NCI-H1092 treated with DMSO at 0.1 percent for 48 hours (cell line): ENCODE measurements at regions not wholly inside any gene's neighbourhood (a gene's known extent, or its start where the extent isn't known, plus 50 kb on each side); places are given as distances from the start of the nearest gene placed in this dataset.
A peak's percentile ranks its signal among the peaks of the same experiment; 100 is the strongest.
"Not testable (repeated sequence)": the region's sequence is repeated elsewhere in the genome, so short reads cannot be mapped to it uniquely, and the experiment has no call there.

Experiments used
- DNase-seq: peaks from one replicate; lab custom pipeline; 2025; lab: John Stamatoyannopoulos, UW

DNA sequence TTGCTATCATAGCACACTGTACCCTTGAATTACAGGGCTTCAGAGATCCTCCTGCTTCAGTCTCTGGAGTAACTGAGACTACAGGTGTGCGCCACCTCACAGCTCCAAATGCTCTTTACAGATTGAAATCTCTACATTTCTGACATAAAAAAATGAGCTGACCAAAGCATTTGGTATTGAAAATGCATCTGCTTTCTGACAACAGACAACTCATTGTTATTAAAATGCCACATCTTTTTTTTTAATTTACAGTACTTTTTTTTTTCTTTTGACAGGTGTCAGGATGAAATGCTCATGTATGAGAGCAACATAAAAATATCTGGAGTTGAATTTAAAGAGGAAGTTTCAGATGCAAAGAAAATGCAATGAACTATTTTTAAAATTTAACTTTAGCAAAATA lies 764.5 kb downstream of the TRAM1L1 start:
- no peak for DNase-seq

- DNase-seq: no peak
These were observed 781.6 kb downstream of the TRAM1L1 start for GRCh38 chr4:116303736-116304188.

DNA sequence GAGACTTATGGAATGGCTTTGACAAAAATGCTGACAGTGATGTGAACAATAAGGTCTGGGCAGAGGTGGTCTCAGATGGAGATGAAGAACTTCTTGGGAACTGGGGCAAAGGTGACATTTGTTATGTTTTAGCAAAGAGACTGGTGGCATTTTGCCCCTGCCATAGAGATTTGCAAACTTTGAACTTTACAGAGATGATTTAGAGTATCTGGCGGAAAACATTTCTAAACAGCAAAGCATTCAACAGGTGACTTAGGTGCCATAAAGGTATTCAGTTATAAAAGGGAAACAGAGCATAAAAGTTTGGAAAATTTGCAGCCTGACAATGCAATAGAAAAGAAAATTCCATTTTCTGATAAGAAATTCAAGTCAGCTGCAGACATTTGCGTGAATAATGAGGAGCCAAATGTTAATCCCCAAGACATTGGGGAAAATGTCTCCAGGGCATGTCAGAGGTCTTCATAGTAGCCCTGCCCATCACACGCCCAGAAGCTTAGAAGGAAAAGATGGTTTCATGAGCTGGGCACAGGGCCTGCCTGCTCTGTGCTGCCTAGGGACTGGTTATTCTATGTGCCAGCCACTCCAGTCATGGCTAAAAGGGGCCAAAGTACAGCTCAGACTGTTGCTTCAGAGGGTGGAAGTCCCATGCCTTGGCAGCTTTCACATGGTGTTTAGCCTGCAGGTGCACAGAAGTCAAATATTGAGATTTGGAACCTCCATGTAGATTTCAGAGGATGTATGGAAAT lies 782.2 kb downstream of the TRAM1L1 start:
- no peak for DNase-seq

DNA sequence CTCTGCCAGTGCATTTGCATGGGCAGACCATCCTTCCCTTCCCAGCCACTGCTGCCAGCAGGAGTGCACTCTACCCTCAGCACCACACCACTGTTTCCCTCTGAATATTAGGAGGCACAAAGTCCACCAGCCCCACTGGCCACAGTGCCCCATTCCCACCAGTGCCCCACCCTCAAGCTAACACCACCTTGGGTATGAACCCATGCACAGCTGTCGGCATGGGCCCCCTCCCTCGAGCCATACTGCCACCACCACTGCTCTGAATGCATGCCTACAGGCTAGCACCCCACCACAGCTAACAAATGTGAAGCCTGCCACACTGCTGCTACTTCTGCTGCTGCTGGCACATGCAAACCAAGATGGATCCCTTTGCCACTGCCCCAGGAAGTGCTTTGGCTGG lies 810.4 kb downstream of the TRAM1L1 start:
- DNase-seq: no peak

- DNase-seq: no peak
These were observed 813.0 kb downstream of the TRAM1L1 start for GRCh38 chr4:116272336-116272735.

GRCh38 chr4:116260931-116261330 lies 824.4 kb downstream of the TRAM1L1 start:
- DNase-seq: not testable (repeated sequence)

- DNase-seq: no peak
These were observed 840.6 kb downstream of the TRAM1L1 start for GRCh38 chr4:116244771-116245170.

DNA sequence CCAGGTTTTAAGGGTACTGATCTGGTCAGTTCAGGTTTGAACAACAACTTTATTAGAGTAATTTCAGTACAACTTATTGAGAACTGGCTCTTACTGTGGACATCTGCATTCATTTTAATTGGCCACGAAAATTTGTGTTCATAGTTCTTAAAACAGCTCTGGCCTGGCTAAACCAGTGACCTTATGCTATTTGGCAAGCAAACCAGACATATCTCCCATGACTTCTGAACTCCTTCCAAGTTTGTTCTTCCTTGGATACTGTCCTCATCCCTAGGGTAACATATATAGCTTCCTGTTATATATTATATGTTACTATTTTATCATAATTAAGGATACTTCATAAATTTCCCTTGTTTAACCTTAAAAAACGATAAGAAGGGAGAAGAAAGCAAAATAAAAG lies 841.9 kb downstream of the TRAM1L1 start:
- DNase-seq: no peak

- no peak for DNase-seq
These were observed 851.4 kb downstream of the TRAM1L1 start for GRCh38 chr4:116233971-116234370.

GRCh38 chr4:116231999-116232398 lies 853.4 kb downstream of the TRAM1L1 start:
- not testable (repeated sequence) for DNase-seq

- no peak for DNase-seq
These were observed 856.0 kb downstream of the TRAM1L1 start for GRCh38 chr4:116229420-116229819.

DNA sequence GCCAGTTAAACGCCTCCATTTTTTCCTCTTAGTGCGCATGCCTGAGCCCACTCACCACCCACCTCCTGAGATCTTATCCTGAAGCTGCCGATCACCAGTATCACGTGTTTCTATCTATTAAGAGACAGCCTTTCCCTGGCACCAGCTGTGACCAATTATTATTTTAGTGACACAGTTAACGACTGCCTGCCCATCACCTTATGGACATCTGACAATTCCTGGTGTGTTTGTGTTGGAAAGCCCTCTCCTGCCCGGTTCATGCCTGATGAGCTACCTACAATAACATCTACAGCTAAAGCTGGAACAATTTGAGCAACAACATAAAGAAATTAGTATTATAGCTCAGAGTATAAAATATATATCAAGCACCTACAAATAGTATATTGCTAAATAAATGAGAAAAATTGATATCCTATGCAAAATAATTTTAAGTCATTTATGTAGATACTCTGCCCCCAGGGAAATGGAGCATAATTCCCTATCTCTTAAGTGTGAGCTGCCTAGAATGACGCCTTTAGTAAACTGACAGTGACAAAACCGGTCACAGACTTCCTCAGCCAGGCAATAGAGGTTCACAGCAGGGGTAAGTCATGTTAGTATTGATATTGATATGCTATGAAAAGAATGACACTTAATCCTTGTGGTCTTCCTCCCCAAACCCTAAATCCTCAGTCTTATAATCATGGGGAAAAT lies 862.2 kb downstream of the TRAM1L1 start:
- no peak for DNase-seq

DNA sequence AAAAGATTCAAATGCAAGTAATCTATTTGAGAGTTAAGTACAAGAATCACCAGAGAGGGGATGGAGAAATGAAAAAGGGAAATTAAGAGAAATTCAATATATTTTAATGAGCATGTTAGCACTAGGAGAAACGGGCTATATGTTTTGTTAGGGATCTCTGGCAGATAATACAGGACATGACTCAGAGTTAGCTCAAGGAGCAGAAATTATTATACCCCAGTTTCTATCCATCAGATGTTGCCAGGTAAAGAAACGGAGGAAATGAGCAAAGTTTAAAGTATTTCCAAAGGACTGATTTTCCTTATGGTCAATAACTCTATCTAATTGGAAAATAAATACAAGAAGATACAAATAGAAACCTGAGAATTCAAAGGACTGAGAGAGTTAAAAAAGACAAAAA lies 867.6 kb downstream of the TRAM1L1 start:
- no peak for DNase-seq

- DNase-seq: no peak
These were observed 869.8 kb downstream of the TRAM1L1 start for GRCh38 chr4:116215622-116216021.

DNA sequence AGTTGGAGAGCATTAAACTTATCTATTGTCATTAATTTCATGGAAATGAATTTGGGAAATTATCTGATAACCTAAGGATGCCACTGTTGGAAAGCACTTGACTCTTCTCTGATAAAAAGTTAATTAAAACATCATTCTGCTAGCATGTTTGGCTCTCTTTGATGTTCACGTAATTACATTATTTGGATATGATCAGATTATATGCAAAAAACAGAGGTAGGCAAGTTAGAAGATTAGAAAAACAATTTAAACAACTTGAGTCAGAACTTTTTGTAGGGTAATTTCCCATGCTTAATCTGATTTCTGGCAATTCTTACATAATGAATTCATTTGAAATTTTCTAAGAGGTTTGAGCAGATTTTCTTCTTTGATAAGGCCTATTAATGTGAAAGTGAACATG lies 882.9 kb downstream of the TRAM1L1 start:
- DNase-seq: no peak

DNA sequence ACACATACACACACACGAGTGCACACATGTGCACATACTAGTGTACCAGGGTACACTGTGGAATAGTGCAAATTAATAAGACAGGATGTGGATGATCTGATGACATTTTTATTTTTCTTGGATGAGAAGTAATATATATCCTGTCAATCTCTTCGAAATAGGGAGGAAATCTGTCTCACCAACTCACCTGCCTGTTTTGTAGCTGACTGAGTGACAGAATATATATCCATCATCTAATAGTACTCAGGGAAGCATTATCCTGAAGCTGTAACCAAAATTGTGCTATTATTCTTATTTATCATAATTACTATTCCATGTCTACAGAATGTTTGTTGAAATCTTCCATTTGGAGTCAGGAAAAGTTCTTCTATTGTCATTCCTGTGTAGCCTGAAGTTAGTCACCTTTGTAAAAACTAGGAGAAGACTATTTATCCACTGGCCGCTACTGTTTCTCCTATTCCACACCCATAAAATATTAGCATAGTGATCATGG lies 888.0 kb downstream of the TRAM1L1 start:
- no peak for DNase-seq

GRCh38 chr4:116183241-116183640 lies 902.1 kb downstream of the TRAM1L1 start:
- DNase-seq: no peak

DNA sequence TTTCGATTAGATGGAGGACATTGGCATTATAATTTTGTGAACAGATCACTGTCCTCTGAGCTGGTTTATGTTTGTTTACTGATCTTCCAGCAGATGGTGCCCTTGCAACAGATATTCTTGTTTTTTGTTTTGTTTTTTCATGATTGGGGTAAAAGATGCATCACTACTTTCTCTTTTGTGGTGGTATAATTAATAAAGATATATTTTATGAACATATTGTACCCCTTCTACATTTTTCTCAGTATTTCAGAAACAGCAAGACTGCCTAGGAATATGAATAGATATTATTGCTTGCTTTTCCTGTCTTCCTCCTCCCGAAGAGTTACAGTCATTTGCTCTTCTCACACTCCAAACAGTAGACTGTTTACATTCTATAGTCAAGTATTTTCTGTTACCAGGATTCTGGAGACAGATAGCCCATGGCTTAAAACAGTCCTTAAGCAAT lies 905.2 kb downstream of the TRAM1L1 start:
- DNase-seq: peak; percentile 6

DNA sequence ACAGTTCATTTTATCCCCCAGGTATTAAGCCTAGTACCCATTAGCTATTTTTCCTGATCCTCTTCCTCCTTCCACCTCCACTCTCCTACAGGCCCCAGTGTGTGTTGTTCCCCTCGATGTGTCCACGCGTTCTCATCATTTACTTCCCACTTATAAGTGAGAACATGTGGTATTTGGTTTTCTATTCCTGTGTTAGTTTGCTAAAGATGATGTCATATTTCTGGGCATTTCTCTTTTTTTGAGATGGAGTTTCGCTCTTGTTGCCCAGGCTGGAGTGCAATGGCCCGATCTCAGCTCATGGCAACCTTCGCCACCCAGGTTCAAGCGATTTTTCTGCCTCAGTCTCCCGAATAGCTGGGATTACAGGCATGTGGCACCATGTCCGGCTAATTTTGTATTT lies 934.0 kb downstream of the TRAM1L1 start:
- not testable (repeated sequence) for DNase-seq

GRCh38 chr4:116150152-116150551 lies 935.2 kb downstream of the TRAM1L1 start:
- no peak for DNase-seq

DNA sequence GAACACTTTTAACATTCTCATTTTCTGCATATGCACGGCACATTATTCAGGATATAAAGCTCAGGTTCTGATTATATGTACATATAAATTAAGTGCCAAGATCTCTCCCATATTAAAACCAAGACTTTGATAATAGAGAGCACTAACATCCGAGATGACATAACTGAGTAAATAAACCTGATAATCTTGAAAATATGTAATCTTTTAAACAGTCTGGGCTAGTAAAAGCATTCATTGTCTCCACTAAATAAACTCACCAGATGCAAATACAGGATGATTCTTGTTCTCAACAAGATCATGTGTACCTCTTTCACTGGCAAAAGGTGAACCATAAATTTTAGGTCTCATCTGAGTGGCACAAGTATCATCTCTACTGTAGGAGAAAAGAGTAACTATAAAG lies 942.2 kb downstream of the TRAM1L1 start:
- DNase-seq: no peak

- DNase-seq: no peak
These were observed 952.4 kb downstream of the TRAM1L1 start for GRCh38 chr4:116132946-116133345.

DNA sequence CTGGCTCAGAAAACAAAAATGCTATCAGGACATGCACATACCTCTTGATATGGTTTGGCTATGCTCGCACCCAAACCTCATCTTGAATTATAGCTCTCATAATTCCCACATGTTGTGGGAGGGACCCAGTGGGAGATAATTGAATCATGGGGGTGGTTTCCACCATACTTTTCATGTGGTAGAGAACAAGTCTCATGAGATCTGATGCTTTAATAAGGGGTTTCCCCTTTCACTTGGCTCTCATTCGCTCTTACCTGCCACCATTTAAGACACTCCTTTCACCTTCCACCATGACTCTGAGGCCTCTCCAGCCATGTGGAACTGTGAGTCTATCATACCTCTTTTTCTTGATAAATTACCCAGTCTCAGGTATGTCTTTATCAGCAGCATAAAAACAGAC lies 958.6 kb downstream of the TRAM1L1 start:
- no peak for DNase-seq
